CD4-positive, alpha-beta T cell treated with Interferon gamma for 1 hour (primary cell): ENCODE measurements at regions not wholly inside any gene's neighbourhood (a gene's known extent, or its start where the extent isn't known, plus 50 kb on each side); places are given as distances from the start of the nearest gene placed in this dataset.

ENCODE experiments used
- DNase-seq: peaks from one replicate; pipeline ENCODE4 v3.0.0-alpha.2; 2020

DNA sequence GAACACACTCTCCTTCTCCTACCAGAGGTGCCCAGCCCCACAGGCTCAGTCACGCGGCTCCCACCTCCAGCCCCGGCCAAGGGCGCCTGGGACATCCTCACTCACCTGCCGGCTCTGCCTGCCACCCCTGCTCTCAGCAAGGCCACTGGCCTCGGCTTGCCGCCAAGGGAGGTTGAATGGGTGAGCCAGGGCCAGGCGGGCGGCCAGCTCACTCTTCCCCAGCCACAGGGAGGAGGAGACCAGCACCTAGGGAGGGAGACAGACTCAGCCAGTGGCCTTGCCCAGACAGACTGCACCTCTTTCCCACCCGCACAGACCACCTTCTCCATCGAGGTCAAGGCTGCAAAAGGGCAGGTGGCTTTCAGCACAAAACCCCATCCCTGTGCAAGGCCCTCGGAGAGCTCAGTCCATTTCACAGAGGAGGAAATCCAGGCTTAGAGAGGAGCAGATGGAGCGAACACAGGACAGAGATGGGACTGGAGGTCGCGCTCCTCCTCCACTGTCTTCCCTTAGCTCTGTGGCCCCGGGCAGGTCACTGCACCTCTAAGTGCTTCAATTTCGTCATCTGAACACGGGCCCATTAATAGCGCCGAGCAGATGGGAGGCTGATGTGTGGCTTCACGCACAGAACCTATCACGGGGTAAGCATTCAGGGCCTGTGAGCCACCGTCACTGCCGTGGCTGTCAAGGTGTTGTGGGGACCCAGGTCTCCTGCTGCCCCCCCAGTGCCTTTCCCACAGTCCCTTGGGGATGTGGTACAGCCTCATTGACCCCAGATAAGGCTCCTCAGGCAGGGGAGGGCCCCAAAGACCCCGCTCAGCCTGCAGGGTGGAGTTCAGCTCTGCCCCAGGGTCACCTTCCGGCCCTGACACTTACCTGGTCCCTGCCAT is 56.1 kb downstream of the RMI2 start:
- DNase-seq = no peak

DNA sequence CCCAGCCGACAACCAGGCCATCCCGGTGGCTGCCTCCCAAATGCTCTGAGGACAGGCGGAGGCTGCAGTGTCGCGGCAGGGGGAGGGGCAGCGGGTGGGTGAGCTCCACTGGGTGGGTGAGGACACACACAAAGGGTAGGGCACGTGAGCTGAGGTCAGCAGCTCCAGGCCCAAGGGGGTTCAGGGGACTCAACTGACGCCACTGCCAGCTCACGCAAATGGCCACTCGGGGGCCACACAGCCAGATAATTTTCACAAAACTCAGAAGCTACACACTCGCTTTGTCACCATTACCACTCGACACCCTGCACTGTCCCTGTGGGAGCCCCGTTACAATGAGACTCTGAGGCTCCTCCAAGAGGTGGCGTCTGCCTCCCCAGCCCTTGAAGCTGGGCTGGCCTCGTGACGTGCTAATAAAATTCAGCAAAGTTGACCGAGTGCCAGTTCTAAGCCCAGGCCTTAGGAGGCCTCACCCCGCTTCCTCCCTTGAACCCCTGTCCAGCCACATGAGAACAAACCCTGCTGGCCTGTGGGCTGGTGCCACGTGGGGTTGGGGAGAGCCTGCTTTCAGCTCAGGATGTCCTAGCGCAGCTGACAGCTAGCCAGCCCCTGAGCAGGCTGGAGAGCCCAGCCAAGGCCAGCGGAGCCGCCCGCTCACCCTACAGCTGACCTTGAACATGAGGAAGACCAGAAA is 56.9 kb downstream of the RMI2 start:
- no peak for DNase-seq

DNA sequence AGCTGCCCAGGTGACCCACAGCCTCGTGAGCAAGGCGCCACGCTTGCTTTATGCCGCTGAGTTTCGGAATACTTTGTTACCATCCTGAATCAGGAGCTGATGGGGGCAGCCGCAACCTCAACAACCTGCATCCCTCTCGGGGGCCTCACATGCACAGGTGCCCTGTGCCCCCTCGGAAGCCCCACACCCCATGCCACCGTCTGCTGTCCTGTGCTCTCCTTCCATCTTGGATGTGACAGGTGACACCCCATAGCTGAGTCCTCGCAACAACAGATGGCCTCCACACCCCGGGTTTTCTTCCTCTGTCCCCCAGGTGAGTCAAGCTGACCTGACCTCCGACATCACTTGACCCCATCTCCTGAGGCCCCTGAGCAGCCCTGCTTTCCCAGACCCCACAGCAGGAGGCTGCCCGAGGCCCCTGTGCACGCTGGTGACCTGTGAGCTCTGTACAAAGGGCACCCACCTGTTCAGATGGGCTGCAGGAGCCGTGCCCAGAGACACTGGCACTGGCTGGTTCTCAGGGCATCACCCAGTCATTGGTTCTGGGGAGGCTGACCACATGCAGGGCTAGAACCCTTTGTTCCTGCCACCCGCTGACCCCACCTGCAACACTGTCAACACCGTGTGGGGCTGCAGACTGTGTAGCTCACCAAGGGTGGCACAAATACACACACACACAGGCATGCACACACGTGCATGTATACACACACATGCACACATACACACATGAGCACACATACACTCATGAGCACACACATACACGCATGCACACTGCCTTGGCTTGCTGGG is 57.7 kb downstream of the RMI2 start:
- DNase-seq = no peak

DNA sequence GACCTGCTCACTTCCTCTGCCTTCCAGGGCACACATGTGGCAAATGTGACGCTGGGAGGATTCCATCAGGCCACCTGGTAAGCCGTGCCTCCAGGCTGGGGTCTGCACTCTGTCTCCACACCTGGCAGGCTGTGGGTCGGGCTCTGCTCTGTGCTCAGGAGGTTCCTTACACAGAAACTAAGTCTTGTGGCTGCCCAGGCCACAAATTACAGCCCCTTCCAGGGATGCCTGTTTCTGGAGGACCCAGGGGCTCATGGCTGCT is 58.2 kb downstream of the RMI2 start:
- DNase-seq = no peak

DNA sequence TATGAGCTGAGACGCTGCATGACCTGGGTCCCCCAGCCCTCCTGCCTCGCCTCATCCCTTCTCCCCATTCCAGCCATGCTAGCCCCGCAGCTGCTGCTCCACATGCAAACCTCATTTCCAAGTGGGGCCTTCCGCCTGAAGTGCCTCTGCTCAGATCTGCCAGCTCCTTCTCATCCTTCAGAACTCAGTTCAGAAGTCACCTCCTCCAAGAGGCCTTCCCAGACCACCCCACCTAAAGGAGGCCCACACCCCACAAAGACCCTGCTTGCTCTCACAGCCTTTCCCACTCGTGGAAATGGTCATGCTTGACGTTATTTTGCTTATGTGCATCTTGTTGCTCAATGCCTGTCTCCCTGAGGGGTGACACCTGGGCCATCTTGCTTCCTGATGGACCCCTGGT is 58.7 kb downstream of the RMI2 start:
- no peak for DNase-seq

DNA sequence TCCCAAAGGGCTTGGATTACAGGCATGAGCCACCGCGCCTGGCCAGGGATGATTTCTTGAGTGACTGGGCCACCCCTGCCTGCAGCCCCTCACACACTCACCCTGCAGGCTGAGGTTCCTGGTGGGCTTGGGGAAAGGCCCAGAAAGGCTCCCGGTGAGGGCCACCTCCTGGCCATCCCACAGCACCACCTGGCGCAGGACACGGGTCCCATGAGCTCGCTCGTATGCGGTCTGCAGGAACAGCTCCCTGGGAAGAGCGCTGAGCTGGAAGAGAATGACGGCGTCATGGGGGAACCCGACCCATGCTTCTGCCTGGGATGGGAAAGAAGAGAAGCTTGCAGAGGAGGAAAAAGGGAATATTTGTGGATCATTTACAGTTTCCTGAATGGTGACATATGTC is 59.3 kb downstream of the RMI2 start:
- DNase-seq = no peak

DNA sequence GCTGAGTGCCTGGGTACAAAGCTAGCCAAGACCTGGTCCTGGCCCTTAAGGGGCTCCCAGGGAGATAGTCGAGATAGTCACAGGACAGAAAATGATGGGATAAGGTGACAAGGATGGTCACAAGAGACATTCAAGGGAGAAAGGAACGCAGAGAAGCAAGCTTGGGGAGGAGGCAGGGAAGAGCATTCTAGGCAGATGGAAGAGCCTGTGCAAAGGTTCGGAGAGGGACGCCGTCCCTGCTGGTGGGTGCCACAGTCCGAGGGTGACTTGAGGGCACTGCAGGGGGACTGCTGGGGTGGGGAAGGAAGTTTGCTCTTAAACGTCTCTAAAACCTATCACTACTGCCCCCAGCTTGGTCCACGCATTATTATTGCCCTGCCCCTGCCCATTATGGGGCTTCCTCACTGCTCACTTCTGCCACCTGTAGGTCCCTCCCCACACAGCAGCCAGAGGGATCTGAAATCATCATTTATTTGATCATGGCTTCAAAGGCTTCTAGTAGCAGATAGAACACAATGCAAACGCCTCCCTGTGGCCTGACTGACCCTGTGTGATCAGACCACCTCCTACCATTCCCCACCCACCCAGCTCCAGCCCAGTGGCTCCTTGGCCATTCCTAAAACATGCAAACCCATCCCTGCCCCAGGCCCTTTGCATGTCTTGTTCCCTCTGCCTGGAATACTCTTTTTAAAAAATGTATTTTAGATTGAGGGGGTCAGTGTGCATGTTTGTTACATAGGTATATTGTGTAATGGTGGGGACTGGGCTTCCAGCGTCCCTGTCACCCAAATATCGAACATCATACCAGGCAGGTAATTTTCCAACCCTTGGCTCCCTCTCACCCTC is 60.3 kb downstream of the RMI2 start:
- peak; percentile 20 for DNase-seq

DNA sequence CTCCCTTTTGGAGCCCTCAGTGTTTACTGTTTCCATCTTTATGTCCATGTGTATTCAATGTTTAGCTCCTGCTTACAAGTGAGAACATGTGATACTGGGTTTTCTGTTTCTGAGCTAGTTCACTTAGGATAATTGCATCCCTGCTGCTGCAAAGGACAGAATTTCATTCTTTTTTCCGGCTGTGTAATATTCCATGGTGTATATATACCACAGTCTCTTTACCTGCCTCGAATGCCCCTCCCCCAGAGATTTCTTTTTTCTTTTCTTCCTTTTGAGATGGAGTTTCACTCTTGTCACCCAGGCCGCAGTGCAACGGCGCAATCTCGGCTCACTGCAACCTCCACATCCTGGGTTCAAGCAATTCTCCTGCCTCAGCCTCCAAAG is 60.9 kb downstream of the RMI2 start:
- DNase-seq = no peak

DNA sequence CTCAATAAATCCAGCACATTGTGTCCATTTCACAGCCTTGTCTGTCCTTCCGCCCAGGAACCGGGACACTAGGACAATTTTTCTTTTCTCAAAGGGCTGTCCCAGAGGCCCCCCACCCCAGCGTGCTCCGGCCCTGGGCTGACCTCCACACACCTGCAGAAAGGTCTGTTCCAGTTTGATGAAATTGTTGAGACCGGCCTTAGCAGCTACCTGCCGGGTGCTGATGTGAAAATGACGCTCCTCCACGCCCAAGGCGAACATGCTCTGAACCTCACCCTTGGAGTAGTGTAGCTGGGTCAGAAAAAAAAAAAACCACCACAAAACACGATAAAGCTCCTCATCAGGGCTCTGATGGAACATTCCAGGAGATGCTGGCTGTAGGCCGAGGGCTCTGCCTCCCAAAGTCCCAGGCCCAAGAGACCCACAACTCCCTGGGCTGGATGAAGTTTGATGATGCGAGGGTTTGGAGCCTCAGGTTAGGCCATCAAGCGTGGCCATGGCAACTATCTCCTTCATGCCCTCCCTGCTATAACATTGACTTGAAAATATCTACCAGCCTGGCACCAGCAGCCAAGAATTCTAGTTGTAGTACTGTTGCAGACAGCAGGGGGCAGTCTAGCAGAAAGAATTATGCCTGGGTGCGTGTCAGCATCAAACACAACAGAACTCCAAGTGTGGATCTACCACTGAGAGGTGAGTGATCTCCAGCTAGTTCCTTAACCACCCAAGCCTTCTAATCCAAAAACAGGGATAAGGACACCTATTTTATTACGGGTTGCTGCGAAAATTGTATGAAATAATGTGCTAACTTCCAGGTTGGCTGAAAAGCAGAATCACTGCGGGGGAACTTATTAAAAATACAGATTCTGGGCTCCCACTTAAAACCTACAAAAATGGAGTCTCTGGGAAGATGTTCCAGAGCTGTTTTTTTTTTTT is 62.1 kb downstream of the RMI2 start:
- peak; percentile 56 for DNase-seq

DNA sequence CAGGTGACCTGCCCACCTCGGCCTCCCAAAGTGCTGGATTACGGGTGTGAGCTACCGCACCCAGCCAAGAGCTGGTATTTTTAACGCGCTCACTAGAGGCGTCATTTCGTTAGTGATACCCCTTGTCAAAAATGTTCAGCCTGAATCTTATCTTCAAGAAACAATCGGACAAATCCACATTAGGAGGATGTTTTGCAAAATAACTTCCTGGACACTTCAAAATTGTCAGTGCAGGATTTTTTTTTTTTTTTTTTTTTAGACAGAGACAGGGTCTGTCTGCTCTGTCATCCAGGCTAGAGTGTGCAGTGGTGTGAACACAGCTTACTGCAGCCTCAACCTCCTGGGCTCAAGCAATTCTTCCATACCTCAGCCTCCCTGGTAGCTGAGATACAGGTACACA is 63.0 kb downstream of the RMI2 start:
- no peak for DNase-seq

DNA sequence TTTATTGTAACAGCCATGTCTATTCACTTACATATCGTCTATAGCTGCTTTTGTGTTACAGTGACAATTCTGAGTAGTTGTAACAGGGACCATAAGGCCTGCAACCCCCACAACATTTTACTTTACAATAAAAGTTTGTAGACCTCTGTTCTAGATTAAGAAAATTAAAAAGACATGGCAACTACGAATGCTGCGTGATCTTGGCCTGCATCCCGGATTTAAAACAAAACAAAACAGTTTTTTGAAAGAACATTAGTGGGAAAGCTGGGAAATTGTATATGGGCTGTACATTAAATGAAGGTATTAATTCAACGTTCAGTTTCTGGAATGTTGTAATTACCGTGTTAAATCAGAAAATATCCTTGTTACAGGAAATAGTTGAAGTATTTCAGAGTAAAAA is 64.1 kb downstream of the RMI2 start:
- no peak for DNase-seq

DNA sequence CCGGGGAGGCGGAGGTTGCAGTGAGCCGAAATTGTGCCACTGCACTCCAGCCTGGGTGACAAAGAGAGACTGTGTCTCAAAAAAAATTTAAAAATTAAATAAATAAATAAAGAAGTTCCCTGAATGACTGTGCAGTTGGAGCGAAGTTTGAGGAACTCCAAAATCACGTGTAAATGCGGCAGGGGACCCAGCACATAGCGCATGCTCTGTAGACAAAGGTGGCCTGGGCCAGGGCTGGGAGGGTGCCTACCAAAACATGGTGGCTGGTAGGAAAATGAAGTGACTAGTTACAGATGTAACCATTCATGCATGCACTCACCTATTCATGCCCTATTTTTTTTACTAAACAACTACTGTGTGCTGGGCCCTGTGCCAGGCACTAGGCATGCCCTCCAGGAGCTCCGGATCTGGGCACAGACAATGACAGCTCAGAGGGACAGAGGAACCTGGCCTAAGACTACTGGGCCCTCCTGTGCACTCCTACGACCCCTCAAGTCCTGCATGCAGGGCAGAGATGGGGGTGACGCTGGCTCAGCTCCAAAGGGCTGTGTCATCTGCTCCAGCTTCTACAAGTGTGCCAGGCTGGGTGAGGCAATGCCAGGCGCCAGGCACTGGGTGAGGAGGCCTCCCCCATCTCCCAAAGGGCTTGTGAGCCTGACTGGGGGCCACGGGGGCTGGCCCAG is 65.3 kb downstream of the RMI2 start:
- DNase-seq = peak; percentile 42

DNA sequence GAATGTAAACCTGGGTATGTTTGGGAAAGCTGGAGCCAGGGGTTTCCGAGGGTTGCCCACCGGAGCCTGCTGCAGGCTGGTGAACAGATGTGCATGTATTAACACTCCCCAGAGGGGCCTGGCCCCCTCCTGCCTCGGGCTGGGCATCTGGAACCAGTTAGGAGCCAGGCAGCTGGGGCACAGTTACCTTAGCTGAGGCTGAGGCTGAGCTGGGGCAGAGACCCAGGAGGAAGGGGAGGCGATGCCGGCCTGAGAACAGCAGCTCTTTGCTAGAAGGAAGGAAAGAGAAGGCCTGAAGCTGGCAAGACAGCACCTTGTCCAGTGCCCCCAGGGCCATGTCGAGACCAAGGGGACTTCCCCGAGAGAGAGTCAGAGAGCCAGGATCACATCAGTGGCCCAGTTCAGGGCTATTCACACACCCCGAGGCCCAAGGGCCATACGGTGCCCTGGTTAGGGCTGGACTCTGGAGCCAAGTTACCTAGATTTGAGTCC is 65.8 kb downstream of the RMI2 start:
- DNase-seq = no peak

DNA sequence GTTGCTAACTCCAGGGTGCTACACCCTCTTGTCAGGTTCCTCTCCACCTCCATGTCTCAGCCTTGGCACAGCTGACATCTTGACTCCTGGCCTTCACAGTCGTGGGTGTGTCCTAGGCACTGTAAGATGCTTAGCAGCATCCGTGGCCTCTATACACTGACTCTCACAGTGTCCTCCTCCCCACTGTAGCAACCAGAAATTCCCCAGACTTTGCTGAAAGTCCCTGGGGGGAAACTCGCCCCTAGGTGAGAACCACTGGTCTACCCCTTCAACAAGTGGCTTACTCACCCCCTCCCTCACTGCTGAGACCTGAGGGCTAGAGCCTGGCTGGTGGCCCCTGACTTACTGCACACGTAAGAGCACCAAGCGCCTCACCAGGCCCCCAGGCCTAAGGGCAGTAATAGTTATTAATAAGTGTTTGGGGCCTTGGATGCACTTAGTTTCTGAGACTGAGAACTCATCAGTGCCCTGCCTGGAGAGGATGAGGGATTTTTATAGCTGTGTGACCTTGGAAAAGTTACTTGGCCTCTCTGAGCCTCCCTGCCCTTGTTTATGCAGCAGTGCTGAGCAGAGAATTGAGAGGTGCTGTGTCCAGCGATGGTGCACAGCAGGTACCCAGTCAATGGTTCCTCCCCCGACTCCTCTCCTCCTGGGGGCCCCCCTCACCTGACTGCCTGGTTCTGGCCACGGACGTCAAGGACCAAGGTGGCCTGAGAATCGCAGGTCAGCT is 67.1 kb downstream of the RMI2 start:
- DNase-seq = no peak

DNA sequence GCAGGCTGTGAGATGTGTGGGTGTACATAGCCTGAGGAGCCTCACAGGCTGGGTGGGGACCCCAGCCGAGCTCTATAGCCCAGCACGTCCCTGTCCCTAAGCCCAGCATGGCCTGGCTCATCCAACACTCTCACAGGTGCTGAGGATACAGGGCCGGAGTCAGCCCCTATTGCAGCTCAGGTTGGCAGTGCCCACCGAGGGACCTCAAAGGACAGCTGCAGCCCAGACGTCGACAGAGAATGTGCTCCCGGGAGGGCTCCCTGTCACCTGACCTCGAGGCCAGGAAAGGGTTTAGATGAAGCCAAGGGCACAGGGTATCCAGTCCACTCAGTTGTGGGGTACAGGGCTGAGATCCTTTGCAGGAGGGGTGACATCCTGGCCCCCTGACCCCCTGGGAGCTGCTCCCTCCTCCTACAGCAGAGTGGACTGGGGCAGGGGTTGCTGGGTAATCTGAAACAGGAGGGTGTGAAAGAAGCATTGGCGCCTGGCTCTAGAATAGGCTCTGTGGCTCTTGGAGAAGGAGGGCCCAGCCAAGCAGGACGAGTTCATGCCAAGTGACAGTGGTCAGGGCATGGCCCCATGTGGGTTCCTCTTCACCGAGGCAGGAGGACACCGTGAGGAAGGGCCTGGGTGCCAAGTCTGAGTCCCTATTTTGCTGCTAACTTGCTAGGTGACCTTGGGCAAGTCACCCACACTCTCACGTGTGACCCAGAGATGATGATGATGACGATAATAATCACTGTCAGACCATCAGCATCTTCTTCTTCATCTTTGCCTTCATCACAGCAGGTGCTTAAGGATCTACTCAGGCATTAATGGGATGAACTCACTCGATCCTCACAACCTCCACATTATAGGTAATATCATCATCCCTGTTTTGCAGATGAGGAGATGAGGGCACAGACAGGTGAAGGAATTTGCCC is 68.0 kb downstream of the RMI2 start:
- DNase-seq = no peak

DNA sequence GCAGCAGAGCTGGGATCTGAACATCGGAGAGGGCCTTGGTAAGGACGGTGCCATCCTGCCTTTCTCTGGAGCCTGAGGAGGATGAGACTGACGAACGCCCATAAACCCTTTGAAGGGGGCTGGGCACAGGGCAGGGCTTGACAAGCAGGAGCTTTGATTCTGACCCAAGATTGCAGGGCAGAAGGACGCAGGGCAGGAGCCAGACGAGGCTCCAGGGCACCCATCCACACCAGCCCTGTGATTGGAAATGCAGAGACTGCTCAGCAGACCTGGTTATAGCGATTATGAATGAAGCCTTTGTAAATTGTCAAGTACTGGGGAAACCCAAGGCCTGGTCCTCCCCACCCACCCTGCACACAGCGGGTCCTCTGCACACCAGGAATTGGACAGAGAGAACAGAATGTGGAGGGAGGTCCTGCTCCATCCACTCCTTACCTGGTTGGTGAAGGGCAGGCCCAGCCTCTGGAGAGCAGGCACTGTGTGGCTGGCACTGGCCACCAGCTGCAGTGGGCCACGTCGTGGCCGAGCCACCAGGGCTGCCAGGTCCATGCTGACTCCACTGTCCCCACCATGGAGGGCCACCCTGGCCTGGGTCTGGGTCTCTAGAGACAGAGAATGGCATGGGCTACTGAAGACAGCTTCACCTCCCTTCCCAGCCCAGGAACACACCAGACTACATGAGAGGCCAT is 68.8 kb downstream of the RMI2 start:
- DNase-seq = no peak

DNA sequence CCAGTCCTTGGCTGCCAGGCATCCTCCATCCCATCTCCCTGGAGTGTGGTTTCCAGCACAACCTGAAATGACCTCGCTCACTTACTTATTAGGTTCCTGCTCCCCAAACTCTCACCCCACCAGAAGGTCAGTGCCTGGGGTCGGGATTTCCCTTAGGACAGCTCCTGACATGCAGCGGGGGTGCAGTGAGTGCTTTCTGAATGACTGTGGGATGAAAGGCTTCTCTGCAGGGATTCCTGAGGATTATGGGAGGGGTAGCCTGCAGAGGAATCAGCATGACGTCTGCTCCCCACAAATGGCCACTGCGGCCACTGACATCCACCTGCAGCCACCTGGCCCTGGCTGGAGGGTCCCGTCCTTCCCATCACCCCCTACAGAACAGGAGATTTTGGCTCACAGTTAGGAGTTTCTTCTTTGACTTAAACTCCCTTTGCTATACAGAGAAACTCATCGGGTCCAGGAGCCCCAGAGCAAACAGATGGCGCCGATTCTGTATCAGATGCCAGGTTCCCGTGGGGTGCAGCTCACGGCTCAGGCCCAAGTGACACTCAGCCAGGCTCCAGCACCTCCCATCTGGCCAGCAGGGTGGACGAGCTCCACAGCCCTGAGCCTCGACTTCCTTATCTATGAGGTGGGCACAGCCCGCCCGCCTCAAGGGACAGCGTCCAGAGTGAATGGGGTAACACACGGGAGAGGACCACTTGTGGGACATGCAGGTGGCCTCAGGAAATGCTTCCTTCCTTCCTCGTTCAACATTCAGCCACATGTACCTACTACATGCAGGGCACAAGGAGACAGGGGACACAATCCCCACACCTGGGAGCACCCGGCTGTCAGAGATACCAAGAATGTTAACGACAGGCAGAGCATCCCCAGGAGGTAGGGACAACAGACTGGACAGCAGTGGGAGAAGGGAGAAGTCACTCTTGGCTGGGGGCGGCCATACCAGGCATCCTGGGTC is 69.8 kb downstream of the RMI2 start:
- no peak for DNase-seq
